ENCODE measurements at regions not wholly inside any gene's neighbourhood (a gene's known extent, or its start where the extent isn't known, plus 50 kb on each side); places are given as distances from the start of the nearest gene placed in this dataset.

- Histone ChIP-seq H3K27me3 (ENCODE audit: insufficient read depth, low read depth) (no peaks in the 10 kb centered on the region), H3K79me2 (ENCODE audit: insufficient read depth, low read depth) (no peaks in the 10 kb centered on the region)
Measured at GRCh38 chr6:18562726-18563125, 175.6 kb downstream of the RNF144B start.

GRCh38 chr6:18564775-18565174 lies 177.6 kb downstream of the RNF144B start:
- Histone ChIP-seq H3K79me2 (ENCODE audit: insufficient read depth, low read depth) (no peaks in the 10 kb centered on the region), H3K4me1 (ENCODE audit: low read depth, poor library complexity, severe bottlenecking) (no peaks in the 10 kb centered on the region), H3K27me3 (ENCODE audit: insufficient read depth, low read depth) (no peaks in the 10 kb centered on the region), H3K9ac (no peak overlapping the region), H3K36me3 (ENCODE audit: insufficient read depth) (no peaks in the 10 kb centered on the region), H4K20me1 (ENCODE audit: insufficient read depth) (no peaks in the 10 kb centered on the region), H3K27ac (no peak overlapping the region), H3K4me2 (no peak overlapping the region), H3K4me3 (IDR thresholded peaks at IDR 0.05; ENCODE audit: insufficient read depth, low read depth, low read length) (no peak overlapping the region), H2AFZ (ENCODE audit: low read depth) (no peak overlapping the region)
- no peak for TF ChIP-seq CTCF (conservative IDR thresholded peaks at IDR 0.05; ENCODE audit: low read depth, low read length)

More at GRCh38 chr6:18562726-18563125, 175.6 kb downstream of the RNF144B start:
- no peak overlapping the region for H2AFZ ChIP-seq (ENCODE audit: low read depth)
- H3K36me3 ChIP-seq (ENCODE audit: insufficient read depth), result no peaks in the 10 kb centered on the region
- no peak overlapping the region for H3K4me3 ChIP-seq (IDR thresholded peaks at IDR 0.05; ENCODE audit: insufficient read depth, low read depth, low read length)
- no peak overlapping the region for H3K27ac ChIP-seq
- TF ChIP-seq CTCF (conservative IDR thresholded peaks at IDR 0.05; ENCODE audit: low read depth, low read length), result no peak
- H4K20me1 ChIP-seq (ENCODE audit: insufficient read depth), result no peaks in the 10 kb centered on the region
- no peak overlapping the region for H3K4me2 ChIP-seq
- H3K4me1 ChIP-seq (ENCODE audit: low read depth, poor library complexity, severe bottlenecking), result no peaks in the 10 kb centered on the region
- no peak overlapping the region for H3K9ac ChIP-seq

- no peak for TF ChIP-seq CTCF (conservative IDR thresholded peaks at IDR 0.05; ENCODE audit: low read depth, low read length)
- no peaks in the 10 kb centered on the region for H3K4me1 ChIP-seq (ENCODE audit: low read depth, poor library complexity, severe bottlenecking)
- H3K27me3 ChIP-seq (ENCODE audit: insufficient read depth, low read depth), result no peaks in the 10 kb centered on the region
- no peak overlapping the region for H3K9ac ChIP-seq
- H3K79me2 ChIP-seq (ENCODE audit: insufficient read depth, low read depth), result no peaks in the 10 kb centered on the region
- H3K36me3 ChIP-seq (ENCODE audit: insufficient read depth), result no peaks in the 10 kb centered on the region
- H3K4me3 ChIP-seq (IDR thresholded peaks at IDR 0.05; ENCODE audit: insufficient read depth, low read depth, low read length), result no peak overlapping the region
- no peaks in the 10 kb centered on the region for H4K20me1 ChIP-seq (ENCODE audit: insufficient read depth)
- H3K4me2 ChIP-seq, result no peak overlapping the region
- no peak overlapping the region for H2AFZ ChIP-seq (ENCODE audit: low read depth)
- no peak overlapping the region for H3K27ac ChIP-seq
Measured at GRCh38 chr6:18565231-18565630, 178.1 kb downstream of the RNF144B start.

- Histone ChIP-seq H2AFZ (ENCODE audit: low read depth) (no peak overlapping the region), H4K20me1 (ENCODE audit: insufficient read depth) (no peaks in the 10 kb centered on the region), H3K79me2 (ENCODE audit: insufficient read depth, low read depth) (no peaks in the 10 kb centered on the region), H3K4me3 (IDR thresholded peaks at IDR 0.05; ENCODE audit: insufficient read depth, low read depth, low read length) (no peak overlapping the region), H3K36me3 (ENCODE audit: insufficient read depth) (no peaks in the 10 kb centered on the region), H3K4me1 (ENCODE audit: low read depth, poor library complexity, severe bottlenecking) (no peaks in the 10 kb centered on the region), H3K27ac (no peak overlapping the region), H3K27me3 (ENCODE audit: insufficient read depth, low read depth) (no peaks in the 10 kb centered on the region), H3K9ac (no peak overlapping the region), H3K4me2 (no peak overlapping the region)
- no peak for TF ChIP-seq CTCF (conservative IDR thresholded peaks at IDR 0.05; ENCODE audit: low read depth, low read length)
Measured at GRCh38 chr6:18567380-18567779, 180.2 kb downstream of the RNF144B start.
